HG03439 (cell line): ENCODE measurements at regions not wholly inside any gene's neighbourhood (a gene's known extent, or its start where the extent isn't known, plus 50 kb on each side); places are given as distances from the start of the nearest gene placed in this dataset.

Source experiments
- ATAC-seq: cut with Tn5 transposase; IDR thresholded peaks from one replicate; pipeline ENCODE4 v1.9.1; 2021; ENCODE audit warnings: mild to moderate bottlenecking, moderate library complexity; ENCODE audit not compliant: unreplicated experiment

- ATAC-seq, result no peak
Measured at GRCh38 chr2:16852651-16853050, 187.0 kb upstream of the CYRIA start.

DNA sequence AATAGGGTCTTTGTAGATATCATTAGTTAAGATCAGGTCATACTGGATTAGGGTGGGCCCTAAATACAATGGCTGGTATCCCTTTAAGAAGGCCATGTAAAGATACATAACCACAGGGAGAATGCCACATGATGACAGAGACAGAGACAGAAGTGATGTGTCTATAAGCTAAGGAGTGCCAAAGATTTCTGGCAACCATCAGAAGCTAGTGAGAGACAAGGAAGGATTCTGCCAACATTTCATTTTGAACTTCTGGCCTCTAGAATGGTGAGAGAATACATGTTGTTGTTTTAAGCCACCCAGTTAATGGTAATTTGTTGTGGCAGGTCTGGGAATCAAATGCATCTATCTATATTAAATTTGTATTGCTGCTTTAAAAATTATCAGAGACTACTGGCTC, 185.5 kb upstream of the CYRIA start:
- no peak for ATAC-seq

GRCh38 chr2:16840496-16841172, 175.0 kb upstream of the CYRIA start:
- ATAC-seq, result no peak

DNA sequence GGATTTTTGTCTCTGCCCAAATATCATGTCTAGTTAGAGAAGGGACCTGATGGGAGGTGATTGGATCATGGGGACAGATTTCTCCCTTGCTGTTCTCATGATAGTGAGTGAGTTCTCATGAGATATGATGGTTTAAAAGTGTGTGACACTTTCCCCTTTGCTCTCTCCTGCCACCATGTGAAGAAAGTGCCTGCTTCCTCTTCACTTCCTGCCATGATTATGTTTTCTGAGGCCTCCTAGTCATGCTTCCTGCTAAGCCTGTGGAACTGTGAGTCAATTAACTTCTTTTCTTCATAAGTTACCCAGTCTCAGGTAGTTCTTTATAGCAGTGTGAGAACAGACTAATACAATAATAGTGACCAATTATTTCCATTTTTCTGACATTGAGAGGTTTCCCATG, 167.3 kb upstream of the CYRIA start:
- ATAC-seq, result no peak

- no peak for ATAC-seq
Measured at GRCh38 chr2:16828828-16829160, 163.2 kb upstream of the CYRIA start.

DNA sequence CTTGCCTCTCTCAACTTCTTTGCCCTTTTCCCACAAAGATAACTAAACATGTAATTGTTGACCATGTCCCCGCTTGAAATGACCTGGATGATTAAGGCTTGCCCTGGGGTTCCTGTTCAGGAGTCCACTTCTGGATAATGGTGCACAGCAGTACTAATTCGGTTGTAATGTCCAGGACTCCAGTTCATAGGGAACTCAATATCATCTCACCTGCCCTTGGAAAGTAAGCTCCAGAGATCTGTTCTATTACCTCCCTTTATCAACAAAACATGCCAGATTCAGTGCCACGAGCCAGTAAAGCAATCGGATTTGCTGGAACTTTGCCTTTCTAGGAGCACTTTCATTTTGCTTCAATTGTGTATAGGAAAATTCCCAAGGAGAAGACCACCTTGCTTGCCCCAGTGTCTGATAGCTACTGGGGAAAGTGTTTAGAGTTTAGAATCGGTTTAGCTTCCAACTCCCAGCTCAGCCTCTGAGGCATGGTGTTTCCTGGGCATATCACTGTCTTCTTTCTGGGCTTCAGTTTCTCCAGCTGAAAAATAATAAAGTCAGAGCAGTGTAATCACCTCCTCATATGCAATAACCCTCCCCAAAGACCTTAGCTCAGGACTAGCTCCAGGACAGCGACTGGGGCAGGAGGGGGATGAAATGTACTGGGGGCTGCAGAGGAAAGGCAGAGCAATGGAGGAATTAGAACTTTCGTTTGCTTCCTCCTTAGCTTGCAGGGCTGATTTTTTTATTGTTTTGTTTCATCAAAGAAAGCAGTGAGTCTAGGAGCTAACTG, 162.6 kb upstream of the CYRIA start:
- ATAC-seq, result no peak

DNA sequence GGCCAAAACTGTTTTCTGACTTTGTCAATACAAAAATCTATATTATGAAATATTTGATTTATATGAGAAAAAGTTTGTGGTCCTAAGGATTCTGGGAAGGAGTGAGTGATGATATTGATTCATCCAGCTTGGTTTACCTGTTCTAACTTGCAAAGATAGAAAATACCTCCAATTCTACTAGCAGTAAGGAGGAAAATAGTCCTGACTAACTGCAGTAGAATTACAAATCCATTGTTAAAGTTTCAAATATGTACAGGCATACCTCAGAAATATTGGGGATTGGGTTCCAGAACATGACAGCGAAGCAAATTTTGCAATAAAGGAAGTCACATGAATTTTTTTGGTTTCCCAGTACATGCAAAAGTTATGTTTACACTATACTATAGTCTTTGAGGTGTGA, 158.8 kb upstream of the CYRIA start:
- no peak for ATAC-seq

GRCh38 chr2:16821692-16822091, 156.1 kb upstream of the CYRIA start:
- no peak for ATAC-seq

DNA sequence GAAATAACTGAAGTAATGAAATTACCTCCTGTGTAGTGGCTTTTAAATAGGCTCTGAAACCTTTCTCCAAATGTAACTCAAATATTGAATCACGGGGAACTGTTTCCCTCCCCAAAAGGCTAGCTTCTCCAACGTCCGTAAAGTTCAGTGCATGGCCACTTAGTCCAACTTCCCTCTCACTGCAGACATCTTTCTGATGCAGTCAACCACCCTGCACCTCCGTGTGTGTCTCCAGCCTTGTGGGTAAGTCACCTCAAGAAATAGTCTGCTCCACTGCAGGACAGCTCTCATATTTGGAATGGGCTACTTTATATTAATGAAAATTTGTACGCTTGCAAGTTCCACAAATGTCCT, 152.5 kb upstream of the CYRIA start:
- no peak for ATAC-seq

GRCh38 chr2:16817305-16818202, 151.9 kb upstream of the CYRIA start:
- ATAC-seq, result no peak

DNA sequence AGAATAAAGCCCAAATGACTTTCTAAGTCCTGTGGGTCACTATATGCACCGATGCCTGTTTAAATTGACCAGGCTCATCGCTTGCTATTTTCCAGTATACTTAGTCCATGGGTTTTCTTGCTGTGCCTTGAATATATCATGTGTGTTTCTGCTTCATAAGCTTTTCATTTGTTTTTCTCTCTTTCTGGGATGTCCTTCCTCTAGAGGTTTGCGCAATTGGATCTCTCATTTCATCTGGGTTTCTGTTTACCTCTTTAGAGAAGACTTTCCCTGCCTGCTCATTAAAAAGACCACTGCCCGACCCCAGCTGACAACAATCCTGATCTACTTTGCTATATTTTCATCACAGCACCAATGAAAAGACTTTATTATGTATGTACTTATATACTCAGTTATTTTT, 150.9 kb upstream of the CYRIA start:
- ATAC-seq, result no peak

GRCh38 chr2:16816016-16816415, 150.4 kb upstream of the CYRIA start:
- ATAC-seq, result no peak

- no peak for ATAC-seq
Measured at GRCh38 chr2:16813593-16813992, 148.0 kb upstream of the CYRIA start.

- ATAC-seq, result no peak
Measured at GRCh38 chr2:16798472-16798871, 132.8 kb upstream of the CYRIA start.

DNA sequence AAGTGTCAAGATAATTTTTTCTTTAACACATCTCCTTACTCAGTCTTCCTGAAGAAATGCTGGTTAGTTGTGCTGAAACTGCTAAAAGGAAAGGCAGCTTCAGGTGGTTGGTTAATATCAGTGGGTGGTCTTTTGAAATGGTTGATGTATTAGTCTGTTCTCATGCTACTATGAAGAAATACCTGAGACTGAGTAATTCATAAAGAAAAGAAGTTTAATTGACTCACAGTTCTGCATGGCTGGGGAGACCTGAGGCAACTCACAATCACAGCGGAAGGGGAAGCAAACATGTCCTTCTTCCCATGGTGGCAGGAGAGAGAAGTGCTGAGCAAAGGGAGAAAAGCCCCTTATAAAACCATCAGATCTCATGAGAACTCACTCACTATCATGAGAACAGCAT, 125.9 kb upstream of the CYRIA start:
- ATAC-seq, result no peak

- no peak for ATAC-seq
Measured at GRCh38 chr2:16785149-16785548, 119.5 kb upstream of the CYRIA start.

GRCh38 chr2:16784652-16785051, 119.0 kb upstream of the CYRIA start:
- ATAC-seq, result no peak

DNA sequence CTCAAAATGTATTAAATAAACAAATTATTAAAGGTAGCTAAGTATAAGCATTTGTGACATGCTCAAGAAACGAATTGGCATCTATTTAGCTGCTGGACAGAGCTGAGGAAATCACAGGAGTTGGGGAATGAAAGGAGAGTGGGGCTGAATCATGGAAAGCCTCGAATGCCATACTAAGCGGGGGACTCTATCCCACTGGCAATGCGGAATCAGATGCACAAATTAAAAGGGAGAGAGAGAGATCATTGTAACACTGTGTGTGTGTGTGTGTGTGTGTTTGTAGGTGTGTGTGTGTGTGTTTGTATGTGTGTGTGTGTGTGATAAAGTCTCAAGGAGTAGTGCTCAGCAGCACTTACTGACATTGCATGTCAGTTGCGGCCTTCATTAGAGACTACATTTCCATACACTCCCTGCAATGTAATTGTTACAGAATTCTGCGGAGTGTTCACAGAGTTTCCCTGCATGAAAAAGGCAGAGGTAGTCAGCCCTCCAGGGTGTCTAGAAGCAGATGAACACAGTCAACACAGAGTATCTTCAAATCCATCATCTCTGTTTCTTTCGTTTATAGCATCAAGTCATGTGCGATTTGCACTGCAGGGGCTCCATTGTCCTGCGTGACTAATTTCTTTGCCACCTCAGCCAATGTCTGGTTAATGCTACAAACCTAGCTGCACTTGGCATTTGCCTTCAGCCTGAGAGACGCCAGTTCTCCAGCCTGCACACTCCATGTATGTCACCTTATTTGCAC, 111.7 kb upstream of the CYRIA start:
- ATAC-seq, result no peak

DNA sequence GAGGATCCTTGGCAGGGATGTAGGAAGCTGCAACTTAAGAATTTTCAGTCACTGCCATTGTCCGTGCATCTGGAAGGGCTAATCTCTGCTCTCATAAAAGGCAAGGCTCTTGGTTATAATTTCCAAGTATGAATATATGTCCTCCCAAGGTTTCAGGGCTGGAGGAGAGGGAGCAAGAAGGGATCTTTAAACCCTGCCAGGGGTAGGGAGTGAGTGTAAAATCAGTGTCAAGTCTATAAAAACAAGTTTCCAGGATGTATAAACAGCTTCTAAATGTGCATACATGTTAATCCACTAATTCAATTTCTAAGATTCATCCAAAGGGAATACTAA, 110.2 kb upstream of the CYRIA start:
- ATAC-seq, result no peak

- ATAC-seq, result no peak
Measured at GRCh38 chr2:16774980-16775898, 109.6 kb upstream of the CYRIA start.
